ENCODE measurements at regions not wholly inside any gene's neighbourhood (a gene's known extent, or its start where the extent isn't known, plus 50 kb on each side); places are given as distances from the start of the nearest gene placed in this dataset.

DNA sequence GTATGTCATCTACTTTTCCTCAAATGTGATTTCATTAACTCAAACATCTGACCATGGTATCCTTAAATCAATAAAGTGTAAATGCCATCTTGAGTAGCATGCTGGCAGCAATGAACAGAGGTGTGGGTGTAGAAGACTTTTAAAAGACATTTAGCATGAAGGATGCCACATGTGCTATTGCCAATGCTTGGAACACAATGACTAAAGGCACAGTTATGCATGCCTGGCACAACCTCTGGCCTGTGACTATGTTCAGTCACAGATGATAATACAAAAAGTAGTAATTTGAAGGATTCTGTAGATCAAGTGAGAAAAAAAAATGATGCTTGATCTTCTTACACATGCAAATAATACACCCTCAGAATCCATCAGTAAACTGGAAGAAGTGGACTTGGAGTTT lies 938.9 kb upstream of the ADGRL4 start:
- TF ChIP-seq, protein P1, sequence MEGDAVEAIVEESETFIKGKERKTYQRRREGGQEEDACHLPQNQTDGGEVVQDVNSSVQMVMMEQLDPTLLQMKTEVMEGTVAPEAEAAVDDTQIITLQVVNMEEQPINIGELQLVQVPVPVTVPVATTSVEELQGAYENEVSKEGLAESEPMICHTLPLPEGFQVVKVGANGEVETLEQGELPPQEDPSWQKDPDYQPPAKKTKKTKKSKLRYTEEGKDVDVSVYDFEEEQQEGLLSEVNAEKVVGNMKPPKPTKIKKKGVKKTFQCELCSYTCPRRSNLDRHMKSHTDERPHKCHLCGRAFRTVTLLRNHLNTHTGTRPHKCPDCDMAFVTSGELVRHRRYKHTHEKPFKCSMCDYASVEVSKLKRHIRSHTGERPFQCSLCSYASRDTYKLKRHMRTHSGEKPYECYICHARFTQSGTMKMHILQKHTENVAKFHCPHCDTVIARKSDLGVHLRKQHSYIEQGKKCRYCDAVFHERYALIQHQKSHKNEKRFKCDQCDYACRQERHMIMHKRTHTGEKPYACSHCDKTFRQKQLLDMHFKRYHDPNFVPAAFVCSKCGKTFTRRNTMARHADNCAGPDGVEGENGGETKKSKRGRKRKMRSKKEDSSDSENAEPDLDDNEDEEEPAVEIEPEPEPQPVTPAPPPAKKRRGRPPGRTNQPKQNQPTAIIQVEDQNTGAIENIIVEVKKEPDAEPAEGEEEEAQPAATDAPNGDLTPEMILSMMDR (IDR thresholded peaks at IDR 0.05): no peak
- TF ChIP-seq POLR2A (IDR thresholded peaks at IDR 0.05): no peak
